Activated CD8-positive, alpha-beta memory T cell treated with anti-CD3 and anti-CD28 coated beads, Interleukin-2, amount 50 U/mL, for 24 hours (primary cell): ENCODE measurements at regions not wholly inside any gene's neighbourhood (a gene's known extent, or its start where the extent isn't known, plus 50 kb on each side); places are given as distances from the start of the nearest gene placed in this dataset.
"Not testable (repeated sequence)": the region's sequence is repeated elsewhere in the genome, so short reads cannot be mapped to it uniquely, and the experiment has no call there.

Source experiments
- DNase-seq: peaks from one replicate; pipeline ENCODE4 v3.0.0-alpha.2; 2020; ENCODE audit errors: extremely low read depth

- no peak for DNase-seq
Measured at GRCh38 chr12:131287938-131288764, 334.4 kb downstream of the ADGRD1 start.

DNA sequence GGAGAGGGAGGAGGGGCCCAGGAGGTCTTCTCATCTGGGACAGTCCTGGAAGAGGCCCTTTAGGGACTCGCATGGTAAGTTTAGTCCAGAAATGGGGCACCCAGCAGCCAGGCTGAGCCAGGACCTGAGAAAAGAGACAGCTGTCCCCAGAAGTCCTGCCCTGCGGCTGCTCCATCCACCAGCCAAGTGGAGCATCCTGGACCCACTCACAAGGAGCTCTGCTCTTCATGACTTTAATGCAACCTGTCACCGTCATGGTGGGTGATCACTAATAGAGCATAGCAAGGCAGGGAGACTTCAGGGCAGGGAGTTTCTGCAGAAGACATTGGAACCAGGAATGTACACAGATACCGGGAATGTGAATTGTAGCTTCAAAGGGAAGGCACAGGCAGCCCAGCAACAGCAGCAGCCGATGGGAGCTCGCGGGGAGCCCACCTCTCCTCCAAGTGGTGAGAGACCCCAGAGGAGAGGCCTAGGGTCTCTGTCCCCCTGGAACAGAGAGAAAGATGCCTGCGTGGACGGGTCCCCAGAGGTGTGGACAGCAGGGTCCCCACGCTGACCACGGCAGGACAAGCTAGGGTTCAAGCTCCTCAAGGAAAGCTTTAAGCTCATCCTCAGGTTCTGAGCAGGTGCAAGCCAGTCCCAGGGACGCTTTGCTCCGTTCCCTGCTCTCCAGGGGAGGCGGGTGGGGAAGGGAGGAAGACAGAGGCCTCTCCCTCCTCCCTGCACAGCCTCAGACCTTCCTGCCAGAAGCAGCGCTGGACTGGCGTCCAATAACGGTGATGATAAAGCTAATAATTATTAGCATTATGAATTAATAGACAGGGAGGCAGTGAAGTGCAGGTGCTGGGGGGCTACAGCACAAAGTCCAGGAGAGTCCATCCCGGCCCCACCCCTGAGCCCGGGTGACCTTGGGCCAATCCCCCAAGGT, 335.3 kb downstream of the ADGRD1 start:
- DNase-seq = not testable (repeated sequence)

GRCh38 chr12:131289807-131290206, 336.1 kb downstream of the ADGRD1 start:
- not testable (repeated sequence) for DNase-seq

DNA sequence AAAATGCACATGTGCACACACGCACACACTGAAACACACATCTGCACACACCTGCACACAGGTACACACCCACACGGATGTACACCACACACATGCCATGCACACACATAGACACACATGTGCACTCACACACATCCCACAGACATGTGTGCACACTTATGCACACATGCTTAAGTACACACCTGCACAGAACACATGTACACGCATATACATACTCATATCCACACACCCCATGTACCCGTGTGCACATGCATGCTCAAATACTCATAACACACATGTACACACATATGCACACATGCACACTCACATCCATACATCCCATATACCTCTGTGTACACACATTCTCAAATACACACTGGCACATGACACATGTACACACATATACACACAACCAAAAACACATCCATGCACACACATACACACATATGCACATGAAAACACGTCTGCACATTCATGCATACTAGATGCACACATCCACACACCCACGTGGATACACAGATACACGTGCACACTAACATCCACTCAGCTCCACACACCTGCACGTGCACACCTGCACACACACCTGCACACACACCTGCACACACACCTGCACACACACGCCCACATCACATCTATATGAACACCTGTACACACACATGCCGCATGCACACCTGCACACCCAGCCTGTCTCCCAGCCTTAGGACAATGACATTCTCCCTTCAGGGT, 336.7 kb downstream of the ADGRD1 start:
- no peak for DNase-seq

DNA sequence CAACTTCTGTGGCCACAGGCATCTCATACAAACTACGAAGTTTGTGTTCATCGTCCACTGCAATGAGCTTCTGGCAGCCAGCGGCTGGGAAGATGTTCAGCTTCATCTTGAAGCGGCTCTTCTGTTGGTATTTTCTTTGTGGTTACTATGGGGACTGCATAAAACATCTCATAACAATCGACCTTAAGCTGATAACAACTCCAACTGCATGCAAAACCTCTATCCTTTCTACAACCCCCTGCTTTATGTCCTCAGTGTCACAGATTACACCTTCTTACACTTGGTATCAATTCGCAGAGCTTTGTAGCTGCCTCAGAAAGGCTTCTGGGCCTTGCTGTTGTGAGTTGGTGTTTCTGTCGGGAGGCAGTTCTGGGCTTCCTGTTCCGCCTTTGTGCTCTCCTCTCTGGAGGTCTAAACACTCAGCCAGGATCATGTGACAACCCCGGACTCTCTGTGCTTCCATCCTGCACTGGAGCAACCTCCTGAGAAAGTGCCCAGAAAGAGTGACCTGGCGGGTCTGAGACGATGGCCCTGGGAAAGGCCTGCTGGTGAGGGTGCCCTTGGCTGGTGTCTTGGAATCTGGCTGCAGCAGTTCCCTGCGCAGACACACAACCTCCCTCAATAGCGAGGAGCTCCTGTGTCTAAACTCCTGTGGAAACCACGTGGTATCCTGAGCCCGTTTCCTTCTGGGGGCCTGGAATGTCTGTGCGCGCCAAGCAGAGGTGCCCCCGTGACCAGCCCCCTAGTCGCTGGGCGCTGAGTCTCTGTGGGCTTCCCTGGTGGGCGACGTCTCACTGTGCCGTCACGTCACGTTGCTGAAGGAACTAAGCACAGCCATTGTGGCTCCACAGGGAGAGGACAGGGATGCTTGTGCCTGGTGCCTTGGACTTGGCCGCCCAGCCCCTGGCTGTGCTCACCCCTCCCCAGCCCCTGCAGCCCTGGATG, 339.6 kb downstream of the ADGRD1 start:
- not testable (repeated sequence) for DNase-seq

- DNase-seq = not testable (repeated sequence)
Measured at GRCh38 chr12:131294716-131295115, 341.0 kb downstream of the ADGRD1 start.

GRCh38 chr12:131295117-131295516, 341.4 kb downstream of the ADGRD1 start:
- not testable (repeated sequence) for DNase-seq

DNA sequence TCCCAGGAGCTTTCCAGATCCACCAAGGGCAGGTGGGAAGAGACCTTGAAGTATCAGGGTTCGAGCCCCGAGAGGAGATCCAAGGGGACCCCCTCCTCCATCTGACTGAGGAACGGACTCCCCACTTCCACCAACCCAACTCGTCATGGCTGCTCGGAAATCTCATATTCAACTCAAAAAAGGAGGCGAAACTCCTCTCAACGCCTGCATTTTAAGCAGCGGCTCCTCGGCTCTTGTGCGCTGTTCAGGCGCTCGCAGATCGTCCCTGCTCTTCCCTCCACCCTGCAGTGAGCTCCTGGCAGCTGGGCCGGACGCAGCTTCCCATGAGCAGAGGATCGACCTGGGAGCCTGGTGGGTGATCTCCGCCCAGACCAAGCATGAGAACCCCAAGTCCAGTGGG, 341.9 kb downstream of the ADGRD1 start:
- not testable (repeated sequence) for DNase-seq

DNA sequence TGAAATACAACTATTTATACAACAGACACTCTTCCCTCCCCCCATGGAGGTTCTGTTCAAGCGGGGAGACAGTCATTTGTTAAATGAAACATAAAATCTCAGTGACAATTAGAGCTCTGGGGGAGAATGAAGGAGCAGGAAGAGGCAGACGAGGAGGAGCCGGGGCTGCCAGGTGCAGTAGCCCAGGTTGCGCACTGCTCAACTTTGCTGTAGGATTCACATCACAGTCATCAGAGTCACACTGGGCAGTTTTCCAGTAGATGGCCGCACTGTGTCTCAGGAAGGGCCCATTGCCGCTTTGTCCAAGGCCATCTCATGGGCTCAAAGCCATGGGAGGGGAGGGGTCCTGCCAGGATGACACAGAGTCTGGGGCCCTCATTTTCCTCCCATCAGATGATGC, 342.4 kb downstream of the ADGRD1 start:
- not testable (repeated sequence) for DNase-seq

DNA sequence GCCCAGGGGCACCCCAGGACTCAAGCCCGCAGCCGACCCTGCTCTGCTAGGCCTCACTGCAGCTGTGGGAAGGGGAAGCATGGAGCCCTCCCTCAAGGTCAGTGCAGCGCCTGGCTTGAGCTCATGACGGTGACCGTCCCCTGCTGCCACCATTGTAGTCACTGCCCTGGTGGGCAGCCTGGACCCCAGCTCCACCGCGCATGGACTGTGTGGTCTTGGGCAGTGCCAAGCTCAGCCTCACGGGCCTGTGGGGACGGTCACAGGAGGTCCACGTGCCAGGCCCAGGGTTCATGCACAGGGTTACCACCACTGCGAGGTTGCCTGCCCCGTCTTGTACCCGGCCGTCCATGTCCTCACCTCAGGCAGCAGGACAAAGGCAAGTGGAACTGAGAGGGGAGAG, 342.9 kb downstream of the ADGRD1 start:
- DNase-seq = not testable (repeated sequence)

- not testable (repeated sequence) for DNase-seq
Measured at GRCh38 chr12:131298526-131299369, 345.0 kb downstream of the ADGRD1 start.

DNA sequence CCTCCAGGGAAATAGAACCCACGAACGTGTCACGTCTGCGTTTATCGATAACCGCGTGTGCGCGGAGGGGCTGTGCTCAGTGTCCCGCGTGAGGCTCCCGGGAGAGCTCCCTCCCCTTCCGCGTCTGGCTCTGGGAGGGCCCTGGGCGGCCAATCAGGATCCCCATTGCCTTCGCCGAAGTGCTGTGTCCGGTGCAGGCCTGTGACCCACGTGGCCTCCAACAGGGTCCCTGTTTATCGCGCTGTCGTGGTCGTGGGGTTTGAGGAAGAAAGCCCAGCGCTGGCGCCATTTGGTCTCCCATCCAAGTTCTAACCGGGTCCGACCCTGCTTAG, 345.6 kb downstream of the ADGRD1 start:
- DNase-seq = not testable (repeated sequence)

DNA sequence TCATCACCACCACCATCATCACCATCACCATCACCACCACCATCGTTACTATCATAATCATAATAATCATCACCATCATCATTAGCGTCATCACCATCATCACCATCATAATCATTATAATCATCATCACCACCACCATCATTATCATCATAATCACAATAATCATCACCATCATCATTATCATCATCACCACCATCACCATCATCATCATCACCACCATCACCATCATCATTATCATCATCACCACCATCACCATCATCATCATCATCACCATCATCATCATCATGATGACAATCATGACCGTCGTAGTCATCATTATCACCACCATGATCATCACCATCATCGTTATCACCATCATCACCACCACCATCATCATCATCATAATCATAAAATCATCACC, 349.9 kb downstream of the ADGRD1 start:
- not testable (repeated sequence) for DNase-seq

- not testable (repeated sequence) for DNase-seq
Measured at GRCh38 chr12:131304642-131305041, 350.9 kb downstream of the ADGRD1 start.

- no peak for DNase-seq
Measured at GRCh38 chr12:131309700-131310099, 356.0 kb downstream of the ADGRD1 start.

DNA sequence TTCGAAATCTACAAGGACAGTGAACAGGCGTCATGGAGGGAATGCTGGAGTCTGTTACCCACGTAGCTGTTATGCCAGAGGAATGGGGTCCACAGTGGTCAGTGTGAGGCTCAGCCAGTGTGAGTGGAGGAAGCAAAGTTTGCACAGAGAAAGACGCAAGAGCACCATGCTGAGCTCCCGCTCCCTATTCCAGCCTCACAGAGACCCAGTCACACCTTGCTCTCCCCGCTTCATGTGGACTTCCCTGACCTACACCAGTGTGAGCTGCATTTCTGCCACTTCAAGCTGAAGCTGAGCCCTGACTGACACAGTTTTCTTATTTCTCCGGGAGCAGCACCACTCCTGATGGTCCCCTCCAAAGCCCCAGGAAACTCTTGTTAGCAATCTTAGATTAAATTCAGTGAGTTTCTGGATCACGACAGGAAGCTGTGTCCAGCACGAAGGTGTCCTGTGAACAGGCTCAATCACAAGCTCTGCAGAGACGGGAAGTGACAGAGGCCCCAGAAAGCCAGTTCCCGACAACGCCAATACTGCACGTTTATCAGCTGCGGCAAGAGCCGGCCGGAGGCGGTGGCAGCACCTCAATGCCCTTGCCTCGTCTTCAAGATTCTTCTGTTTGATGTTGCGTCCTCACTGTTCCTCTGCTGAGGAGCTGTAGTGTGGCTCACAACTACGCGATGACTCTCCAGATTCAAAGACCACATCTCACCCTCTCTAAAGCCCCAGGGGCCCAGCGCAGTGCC, 356.7 kb downstream of the ADGRD1 start:
- not testable (repeated sequence) for DNase-seq

DNA sequence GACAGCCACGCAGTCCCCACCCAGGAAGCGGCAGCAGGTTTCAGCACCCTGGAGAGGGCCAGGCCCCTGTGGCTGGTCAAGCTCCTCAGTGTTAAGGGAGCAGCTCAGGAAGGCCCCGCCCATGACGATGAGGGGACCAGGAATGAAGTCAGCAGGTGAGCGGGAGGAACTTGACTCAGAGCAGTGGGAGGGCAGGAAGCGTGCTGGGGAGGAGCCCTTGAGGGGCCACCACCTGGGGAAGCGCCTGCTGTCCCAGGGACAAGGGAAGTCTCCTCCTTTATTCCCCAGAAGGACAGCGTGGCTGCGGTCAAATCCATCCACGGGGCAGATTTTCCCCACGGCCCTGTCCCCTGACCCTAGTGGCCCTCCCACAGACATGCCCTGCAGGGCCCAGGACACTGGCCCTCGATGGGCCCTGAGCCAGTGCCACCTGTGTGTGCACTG, 357.6 kb downstream of the ADGRD1 start:
- DNase-seq = not testable (repeated sequence)

DNA sequence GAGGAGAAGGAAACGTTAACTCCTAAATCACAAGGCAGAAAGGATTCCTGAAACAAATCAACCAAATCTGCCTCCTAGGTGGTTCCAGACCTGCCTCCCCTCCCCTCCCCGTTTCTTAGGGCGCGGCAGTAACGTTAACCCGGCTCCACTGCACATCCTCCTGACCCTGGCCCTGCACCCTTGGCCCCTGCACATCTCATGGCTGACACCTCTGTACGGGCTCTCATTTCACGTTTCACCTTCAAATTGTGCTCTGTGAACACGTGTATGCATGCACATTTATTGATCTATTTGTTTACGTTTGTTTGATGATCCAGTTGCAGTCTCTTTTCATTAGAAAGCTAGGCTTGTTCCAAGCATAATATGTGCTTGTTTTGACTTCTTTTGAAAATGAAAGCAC, 358.1 kb downstream of the ADGRD1 start:
- no peak for DNase-seq

GRCh38 chr12:131312382-131312781, 358.7 kb downstream of the ADGRD1 start:
- DNase-seq = not testable (repeated sequence)
